NB4 (cell line): ENCODE measurements at regions not wholly inside any gene's neighbourhood (a gene's known extent, or its start where the extent isn't known, plus 50 kb on each side); places are given as distances from the start of the nearest gene placed in this dataset.

ENCODE experiments used
- DNase-seq: peaks from one replicate; pipeline ENCODE4 v3.0.0; 2010; ENCODE audit warnings: low read depth
- H3K4me3 ChIP-seq: one replicate; pipeline ENCODE4 v1.5.1; 2011; ENCODE audit warnings: mild to moderate bottlenecking, low read depth, low read length, moderate library complexity
- CTCF ChIP-seq: IDR thresholded peaks from one replicate; pipeline ENCODE4 v1.5.1; 2012; ENCODE audit warnings: low read depth, low read length
- MAX ChIP-seq: IDR thresholded peaks from 2 replicates; pipeline ENCODE4 v1.6.1; 2011; ENCODE audit warnings: low read depth, low read length
- MYC ChIP-seq: IDR thresholded peaks from 2 replicates; pipeline ENCODE4 v1.6.1; 2011; ENCODE audit warnings: low read depth, low read length
- POLR2A ChIP-seq: IDR thresholded peaks from 2 replicates; pipeline ENCODE4 v1.6.1; 2011; ENCODE audit warnings: mild to moderate bottlenecking; ENCODE audit not compliant: insufficient read length; ENCODE audit errors: extremely low read depth

- DNase-seq = peak; percentile 18
- TF ChIP-seq POLR2A = no peak
- peak; percentile 51 for TF ChIP-seq CTCF
- no peak for TF ChIP-seq MAX
- no peak for TF ChIP-seq MYC
- no peak overlapping the region for H3K4me3 ChIP-seq
Measured at GRCh38 chr2:223692191-223692947, 90.2 kb upstream of the SCG2 start.

GRCh38 chr2:223688094-223688835 is 86.1 kb upstream of the SCG2 start:
- TF ChIP-seq POLR2A (no peak), MYC (no peak), CTCF (no peak), MAX (no peak)
- H3K4me3 ChIP-seq = no peak overlapping the region
- DNase-seq = no peak

GRCh38 chr2:223681125-223681524 is 79.0 kb upstream of the SCG2 start:
- DNase-seq = no peak

GRCh38 chr2:223674998-223675609 is 72.9 kb upstream of the SCG2 start:
- no peak overlapping the region for H3K4me3 ChIP-seq
- peak; percentile 30 for DNase-seq
- TF ChIP-seq CTCF (peak; percentile 44), MAX (no peak), POLR2A (no peak), MYC (no peak)

More at GRCh38 chr2:223681125-223681524, 79.0 kb upstream of the SCG2 start:
- H3K4me3 ChIP-seq = no peak overlapping the region
- no peak for TF ChIP-seq MAX
- TF ChIP-seq POLR2A = no peak
- no peak for TF ChIP-seq CTCF
- TF ChIP-seq MYC = no peak

- no peak for DNase-seq
- TF ChIP-seq MYC = no peak
- TF ChIP-seq MAX = no peak
- no peak for TF ChIP-seq CTCF
- TF ChIP-seq POLR2A = no peak
- H3K4me3 ChIP-seq = no peak overlapping the region
Measured at GRCh38 chr2:223669453-223670225, 67.5 kb upstream of the SCG2 start.
